Suppressor macrophage (primary cell): ENCODE measurements at regions not wholly inside any gene's neighbourhood (a gene's known extent, or its start where the extent isn't known, plus 50 kb on each side); places are given as distances from the start of the nearest gene placed in this dataset.

Source experiments
- DNase-seq, 4 experiments: peaks; one replicate each; pipeline ENCODE4 v3.0.0-alpha.2; 2020 to 2022

DNA sequence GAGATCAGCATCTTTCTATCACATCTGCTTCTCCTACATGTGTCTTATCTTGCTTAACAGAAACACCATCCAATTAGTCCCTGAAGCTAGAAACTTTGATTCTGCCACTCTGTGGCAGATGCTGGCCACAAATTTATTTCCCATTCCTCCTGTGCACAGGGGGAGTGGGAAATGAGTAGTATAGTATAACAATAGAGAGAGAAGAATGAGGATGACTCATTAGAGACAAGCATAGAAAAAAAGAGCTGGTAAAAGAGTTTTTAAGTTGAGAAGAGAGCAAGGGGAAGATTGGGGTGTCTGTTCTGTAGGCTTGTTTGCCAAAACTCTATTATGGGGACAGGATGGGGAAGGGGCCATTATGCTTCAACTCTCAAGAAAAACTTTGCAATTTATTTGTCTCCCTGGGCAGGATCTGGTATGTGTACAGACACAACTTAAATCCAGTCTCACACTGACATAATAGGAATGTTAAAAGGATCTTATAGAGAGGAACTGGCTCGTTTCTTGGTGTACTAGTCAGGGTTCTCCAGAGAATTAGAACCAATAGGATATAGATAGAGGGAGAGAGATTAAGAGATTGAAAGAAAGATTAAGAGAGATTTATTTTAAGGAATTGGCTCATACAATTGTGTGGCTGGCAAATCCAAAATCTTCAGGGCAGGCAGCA is 142.6 kb upstream of the CPSF6 start:
- peak in 1 of 4 experiments; percentile 22 for DNase-seq

DNA sequence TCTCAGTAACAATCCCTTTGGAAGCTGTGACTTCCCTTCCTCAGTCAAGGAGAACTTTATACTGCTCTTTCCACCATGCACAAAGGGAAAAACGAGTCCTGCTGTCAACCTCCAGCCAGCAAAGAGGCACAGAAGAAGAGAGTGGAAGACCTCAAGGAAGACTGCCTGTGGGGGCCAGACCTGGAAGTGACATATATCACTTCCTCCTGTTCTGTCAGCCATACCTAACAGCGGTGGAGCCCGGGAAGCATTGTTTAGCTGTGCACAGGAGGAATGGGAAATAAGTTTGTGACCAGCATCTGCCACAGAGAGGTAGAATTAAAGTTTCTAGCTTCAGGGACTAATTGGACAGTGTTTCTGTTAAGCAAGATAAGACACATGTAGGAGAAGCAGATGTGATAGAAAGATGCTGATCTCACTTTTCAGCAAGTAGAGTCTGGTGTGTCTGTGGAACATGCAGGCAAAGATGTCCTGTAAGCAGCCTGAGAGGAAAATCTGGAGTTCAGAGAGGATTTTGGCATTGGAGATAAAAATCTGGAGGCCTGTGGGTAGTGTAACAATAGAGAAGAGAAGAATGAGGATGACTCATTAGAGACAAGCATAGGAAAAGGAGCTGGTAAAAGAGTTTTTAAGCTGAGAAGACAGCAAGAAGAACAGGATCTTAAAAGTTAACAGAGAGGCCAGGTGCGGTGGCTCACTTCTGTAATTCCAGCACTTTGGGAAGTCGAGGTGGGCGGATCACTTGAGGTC is 141.6 kb upstream of the CPSF6 start:
- no peak for DNase-seq

- peak in 3 of 4 experiments; percentile 3 to 33 (median 29) for DNase-seq
These were observed 140.1 kb upstream of the CPSF6 start for GRCh38 chr12:69099201-69099837.

DNA sequence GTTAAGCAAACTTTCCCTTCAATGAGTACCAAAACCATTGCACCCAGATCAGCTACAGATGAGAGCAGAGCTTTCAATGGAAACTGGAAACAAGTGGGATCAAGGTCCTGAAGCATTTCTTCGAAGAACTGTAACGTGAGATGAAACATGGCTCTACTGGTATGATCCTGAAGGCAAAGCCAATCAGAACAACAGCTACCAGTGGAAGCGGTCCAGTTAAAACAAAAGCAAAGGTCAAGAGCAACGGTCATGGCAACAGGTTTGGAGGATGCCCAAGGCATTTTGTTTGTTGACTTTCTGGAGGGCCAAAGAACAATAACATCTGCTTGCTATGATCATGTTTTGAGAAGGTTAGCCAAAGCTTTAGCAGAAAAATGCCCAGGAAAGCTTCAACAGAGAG is 137.9 kb upstream of the CPSF6 start:
- DNase-seq = no peak

- DNase-seq = peak; percentile 78 to 93 (median 88)
These were observed 136.5 kb upstream of the CPSF6 start for GRCh38 chr12:69102856-69103255.

DNA sequence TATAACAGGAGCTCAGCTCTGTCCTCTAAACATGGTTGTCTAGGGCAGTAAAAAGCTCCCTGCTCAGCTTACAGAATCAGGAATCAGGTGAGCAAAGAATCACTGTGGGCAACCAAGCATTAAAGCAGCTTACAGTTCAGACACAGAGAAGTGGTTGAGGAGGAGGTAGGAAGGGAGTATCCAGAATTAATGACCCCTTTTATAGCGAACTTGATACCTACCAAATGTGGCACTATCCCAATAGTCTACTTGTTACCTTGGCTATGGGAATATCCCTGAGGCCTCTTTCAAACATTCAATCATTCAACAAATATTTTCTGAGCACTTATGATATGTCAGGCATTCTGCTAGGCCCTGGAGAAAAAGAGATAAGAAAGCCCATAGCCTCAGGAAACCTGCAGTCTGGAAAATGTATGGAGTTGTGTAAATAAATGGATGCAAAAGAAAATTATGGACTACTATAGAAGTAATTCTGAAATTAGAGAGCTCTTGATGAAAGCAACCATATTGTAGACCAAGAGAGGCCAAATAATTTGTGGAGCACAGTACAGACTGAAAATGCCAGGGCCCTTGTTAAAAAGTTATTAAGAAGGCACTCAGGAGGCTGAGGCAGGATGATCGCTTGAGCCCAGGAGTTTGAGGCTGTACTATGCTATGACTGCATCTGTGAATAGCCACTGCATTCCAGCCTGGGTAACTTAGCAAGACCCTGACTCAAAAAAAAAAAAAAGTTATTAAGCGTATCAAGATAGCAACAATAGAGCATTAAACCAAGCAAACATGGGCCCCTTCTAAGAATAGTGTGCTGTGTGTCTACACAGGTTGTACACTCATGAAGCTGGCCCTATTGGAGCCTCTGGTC is 134.0 kb upstream of the CPSF6 start:
- no peak for DNase-seq

DNA sequence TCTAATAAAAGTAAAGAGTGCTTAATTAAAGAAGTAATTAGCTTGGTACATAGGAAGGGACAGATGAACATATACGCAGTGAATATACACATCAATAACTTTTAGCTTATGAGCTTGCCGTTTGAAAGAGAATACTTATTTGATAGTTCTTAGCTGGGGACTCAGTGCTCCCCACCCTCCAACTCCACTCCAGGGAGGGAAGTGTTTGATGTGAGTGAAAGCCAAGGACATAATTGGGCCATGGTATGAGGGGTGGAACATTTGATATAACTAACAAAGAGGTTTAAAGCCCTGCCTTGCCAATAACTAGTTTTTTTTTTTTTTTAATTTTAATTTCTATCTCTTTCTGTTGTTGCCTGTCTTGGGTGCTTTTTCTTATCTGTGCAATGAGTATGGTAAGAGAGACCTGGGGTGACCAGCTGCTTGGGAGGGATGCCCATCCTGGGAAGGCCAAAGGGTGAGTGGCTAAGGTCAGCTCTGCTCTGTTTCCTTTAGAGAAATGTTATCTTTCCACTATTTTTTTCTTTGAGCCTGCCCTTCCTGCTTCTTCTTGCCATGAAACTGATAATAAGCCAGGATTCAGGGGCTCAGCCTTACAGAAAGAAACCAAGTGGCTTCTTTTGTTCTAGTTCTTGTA is 132.8 kb upstream of the CPSF6 start:
- no peak for DNase-seq

DNA sequence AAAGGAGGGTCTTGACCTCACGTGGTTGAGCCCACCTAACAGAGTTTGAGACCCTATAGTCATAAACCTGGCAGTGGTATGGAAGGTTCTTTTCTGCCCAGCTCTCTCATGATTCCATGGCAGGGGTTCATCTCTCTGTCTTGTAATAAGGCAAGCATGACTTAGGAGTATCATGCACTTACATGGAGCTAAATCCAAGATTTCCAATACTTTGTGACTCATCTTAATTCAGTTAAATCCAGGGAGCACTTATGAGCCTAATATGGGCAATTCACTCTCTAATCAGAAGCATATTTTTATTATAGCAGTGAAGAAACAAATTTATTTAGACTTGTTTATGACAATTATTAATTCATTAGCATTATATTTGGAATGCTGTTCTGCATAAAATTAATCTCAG is 131.8 kb upstream of the CPSF6 start:
- DNase-seq = no peak

DNA sequence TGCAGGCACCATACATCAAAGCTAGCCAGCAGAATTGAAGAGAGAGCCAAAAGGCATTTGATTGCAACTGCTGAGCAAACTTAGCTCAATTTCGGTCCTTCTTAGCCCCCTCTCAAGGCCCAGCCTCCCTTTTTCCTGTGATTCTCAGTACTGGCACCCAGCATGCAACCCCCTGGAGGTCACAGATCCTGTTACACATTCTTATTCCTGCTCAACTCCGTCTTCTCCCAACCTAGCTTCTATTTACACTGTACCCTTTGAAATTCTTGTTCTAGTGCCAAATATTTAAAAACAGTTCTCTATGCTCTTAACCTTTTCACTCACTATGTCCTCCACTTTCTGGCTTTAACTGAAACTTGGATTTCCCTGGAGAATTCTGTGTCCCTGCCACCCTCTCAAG is 131.3 kb upstream of the CPSF6 start:
- no peak for DNase-seq

DNA sequence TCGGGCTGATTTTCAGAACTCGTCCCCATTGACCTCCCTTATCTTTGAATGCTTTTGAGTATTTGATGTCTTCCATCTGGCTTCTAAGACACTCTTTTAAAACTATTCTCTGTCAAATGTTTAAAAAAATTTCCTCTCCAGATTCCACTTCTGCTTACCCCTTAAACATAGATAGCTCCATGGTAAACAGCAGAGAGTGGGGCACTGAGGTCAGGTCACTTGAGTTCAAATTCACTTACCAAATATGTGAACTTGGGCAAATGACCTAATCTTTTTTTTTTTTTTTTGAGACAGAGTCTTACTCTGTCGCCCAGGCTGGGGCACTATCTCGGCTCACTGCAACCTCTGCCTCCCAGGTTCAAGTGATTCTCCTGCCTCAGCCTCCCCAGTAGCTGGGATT is 126.8 kb upstream of the CPSF6 start:
- DNase-seq = peak; percentile 30 to 64 (median 56)

GRCh38 chr12:69115099-69115498 is 124.3 kb upstream of the CPSF6 start:
- DNase-seq = no peak

GRCh38 chr12:69115951-69116350 is 123.4 kb upstream of the CPSF6 start:
- no peak for DNase-seq

GRCh38 chr12:69117566-69118266 is 121.7 kb upstream of the CPSF6 start:
- peak in 1 of 4 experiments; percentile 15 for DNase-seq

DNA sequence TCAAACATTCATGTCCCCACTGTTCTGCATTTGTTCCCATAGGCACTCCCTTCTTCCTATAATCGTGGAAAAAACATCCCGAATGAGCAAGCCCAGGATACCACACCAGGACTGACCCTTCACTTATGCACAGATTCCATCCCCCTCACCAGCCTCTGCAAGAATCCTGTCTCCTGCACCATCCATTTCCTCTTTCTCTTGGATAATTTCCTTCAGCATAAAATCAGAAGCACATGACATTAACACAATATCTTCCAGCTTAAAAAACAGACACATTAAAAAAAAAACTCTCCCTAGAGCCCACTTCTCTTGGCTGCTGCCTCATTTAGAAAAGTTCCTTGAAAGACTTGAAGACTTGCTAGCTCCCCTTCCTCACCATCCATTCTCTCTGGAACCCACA is 120.9 kb upstream of the CPSF6 start:
- peak in 3 of 4 experiments; percentile 34 to 64 (median 53) for DNase-seq

- no peak for DNase-seq
These were observed 119.6 kb upstream of the CPSF6 start for GRCh38 chr12:69119770-69120169.

GRCh38 chr12:69120354-69120753 is 119.0 kb upstream of the CPSF6 start:
- DNase-seq = peak; percentile 16 to 51 (median 29)

- no peak for DNase-seq
These were observed 116.1 kb upstream of the CPSF6 start for GRCh38 chr12:69123311-69123710.

GRCh38 chr12:69123919-69124638 is 115.3 kb upstream of the CPSF6 start:
- DNase-seq = no peak

DNA sequence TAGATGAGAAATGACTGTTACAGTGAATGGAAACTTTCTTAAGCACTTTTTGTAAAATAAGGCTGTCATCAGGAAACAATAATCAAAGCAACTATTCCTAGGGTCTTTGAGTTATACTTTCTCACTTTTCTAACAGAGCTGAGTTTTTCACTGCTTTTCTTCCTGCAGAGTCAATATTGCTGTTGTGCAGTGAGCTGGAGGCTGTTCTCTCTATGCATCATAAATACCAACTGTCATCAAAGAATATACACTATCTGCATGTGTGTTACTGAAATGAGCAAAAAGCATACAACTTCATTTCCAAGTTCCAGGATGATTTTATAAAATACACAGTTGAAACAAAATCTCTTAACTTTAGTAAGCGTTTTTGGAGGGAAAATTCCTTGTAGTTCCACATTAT is 110.4 kb upstream of the CPSF6 start:
- no peak for DNase-seq

DNA sequence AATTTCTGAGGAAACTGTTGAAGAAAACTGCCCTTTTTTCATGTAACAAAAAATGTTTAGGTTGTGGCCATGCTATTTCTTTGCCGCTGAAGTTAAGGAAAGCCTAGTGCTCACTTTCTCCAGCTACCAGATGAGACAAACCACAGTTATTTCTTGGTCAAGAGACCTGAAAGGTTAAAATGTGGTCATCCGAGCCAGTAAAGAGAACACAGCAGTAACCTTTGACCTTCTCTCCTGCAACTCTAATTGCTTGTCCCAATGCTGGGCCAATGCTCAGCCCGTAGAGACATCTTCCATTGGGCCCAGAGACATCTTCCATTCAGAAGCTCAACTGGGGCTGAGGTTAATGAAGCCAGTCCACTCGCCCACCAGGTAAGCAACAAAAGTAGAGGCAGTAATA is 109.8 kb upstream of the CPSF6 start:
- no peak for DNase-seq

- DNase-seq = peak in 1 of 4 experiments; percentile 29
These were observed 109.3 kb upstream of the CPSF6 start for GRCh38 chr12:69130064-69130463.
